OCI-LY7 (cell line): ENCODE measurements at regions not wholly inside any gene's neighbourhood (a gene's known extent, or its start where the extent isn't known, plus 50 kb on each side); places are given as distances from the start of the nearest gene placed in this dataset.
"Not testable (repeated sequence)": the region's sequence is repeated elsewhere in the genome, so short reads cannot be mapped to it uniquely, and the experiment has no call there.

Experiments
- BruUV-seq: library from RNA; stranded (reverse); fragments of 400-500 nt; replicated peaks from 2 replicates; lab custom pipeline; 2021; lab: Mats Ljungman, UMichigan
- CTCF ChIA-PET: fragments of 300-600 bp; sonication (Branson Sonifier 250); formaldehyde crosslinking; loops from one replicate; lab custom pipeline; 2022; ENCODE audit warnings: antibody characterized with exemption; ENCODE audit not compliant: unreplicated experiment; lab: Charles Lee
- POLR2A ChIA-PET: fragments of 300-600 bp; sonication (Branson Sonifier 250); formaldehyde crosslinking; loops from one replicate; lab custom pipeline; 2022; ENCODE audit warnings: antibody characterized with exemption; lab: Charles Lee
- DNase-seq: peaks from one replicate; pipeline ENCODE4 v3.0.0-alpha.2; 2015; ENCODE audit warnings: low spot score
- H2AFZ ChIP-seq: fragments of 200-600 bp; sonication (generic), shearing (Covaris generic); 2 replicates; pipeline ENCODE4 v1.6.1; 2014; ENCODE audit warnings: mild to moderate bottlenecking, antibody characterized with exemption, low read length, moderate library complexity
- H3K27ac ChIP-seq: fragments of 200-600 bp; sonication (generic); 2 replicates; pipeline ENCODE4 v1.5.1; 2014; ENCODE audit warnings: mixed run types, low read depth, mild to moderate bottlenecking, moderate library complexity, low read length, inconsistent platforms; ENCODE audit not compliant: poor library complexity, severe bottlenecking
- H3K36me3 ChIP-seq: fragments of 200-600 bp; sonication (generic); 2 replicates; pipeline ENCODE4 v1.6.1; 2014; ENCODE audit warnings: mild to moderate bottlenecking, antibody characterized with exemption, low read length, moderate library complexity, mixed read lengths; ENCODE audit not compliant: insufficient read depth
- H3K4me1 ChIP-seq: fragments of 200-600 bp; sonication (generic); 2 replicates; pipeline ENCODE4 v1.5.1; 2014; ENCODE audit warnings: mild to moderate bottlenecking, low read length; ENCODE audit not compliant: insufficient read depth, poor library complexity, severe bottlenecking
- H3K4me2 ChIP-seq: fragments of 200-600 bp; sonication (generic); 2 replicates; pipeline ENCODE4 v1.6.1; 2014; ENCODE audit warnings: mild to moderate bottlenecking, low read length
- H3K4me3 ChIP-seq: fragments of 200-600 bp; sonication (generic); 2 replicates; pipeline ENCODE4 v1.5.1; 2014; ENCODE audit warnings: mild to moderate bottlenecking, low read depth, low read length; ENCODE audit not compliant: poor library complexity, severe bottlenecking
- H3K79me2 ChIP-seq: fragments of 200-600 bp; sonication (generic); 2 replicates; pipeline ENCODE4 v1.6.1; 2016; ENCODE audit warnings: low read depth, mild to moderate bottlenecking, low read length, moderate library complexity, mixed read lengths; ENCODE audit not compliant: insufficient read depth
- H3K9me2 ChIP-seq: fragments of 200-600 bp; sonication (generic); 2 replicates; pipeline ENCODE4 v1.6.1; 2016; ENCODE audit warnings: mild to moderate bottlenecking, low read length, mixed read lengths; ENCODE audit not compliant: insufficient read depth
- H3K9me3 ChIP-seq: fragments of 200-600 bp; sonication (generic); 2 replicates; pipeline ENCODE4 v1.6.1; 2014; ENCODE audit warnings: mild to moderate bottlenecking, mixed run types, low read length, mixed read lengths
- H4K20me1 ChIP-seq: fragments of 200-600 bp; sonication (generic); 2 replicates; pipeline ENCODE4 v1.6.1; 2014; ENCODE audit warnings: mild to moderate bottlenecking, antibody characterized with exemption, low read length, moderate library complexity, mixed read lengths; ENCODE audit not compliant: insufficient read depth
- EZH2phosphoT487 ChIP-seq: fragments of 200-600 bp; sonication (generic); IDR thresholded peaks from 2 replicates; pipeline ENCODE4 v1.6.1; 2018; ENCODE audit warnings: low read depth, borderline replicate concordance, mild to moderate bottlenecking, mixed run types, antibody characterized with exemption, low read length, moderate library complexity, mixed read lengths
- intact Hi-C: fragments of 100-400 bp; cut with micrococcal nuclease; formaldehyde crosslinking; loops from one replicate; pipeline ENCODE4 v1.10.0; 2022; ENCODE audit not compliant: unreplicated experiment
- TF ChIP-seq, protein P1 (sequence below): fragments of 200-600 bp; sonication (generic); conservative IDR thresholded peaks from 2 replicates; pipeline ENCODE4 v1.5.1; 2014; ENCODE audit warnings: mild to moderate bottlenecking, antibody characterized with exemption, low read length, moderate library complexity, mixed read lengths

- DNase-seq = no peak
- no peaks in the 10 kb centered on the region for H3K4me1 ChIP-seq
- no peak overlapping the region for H3K27ac ChIP-seq
- no peaks in the 10 kb centered on the region for H3K36me3 ChIP-seq
- intact Hi-C loops = no loop called here
- H3K9me3 ChIP-seq = no peaks in the 10 kb centered on the region
- CTCF ChIA-PET = no interaction called here
- H3K79me2 ChIP-seq = no peaks in the 10 kb centered on the region
- BruUV-seq = no TSS peak
- no peaks in the 10 kb centered on the region for H3K9me2 ChIP-seq
- TF ChIP-seq EZH2phosphoT487 = no peak
- TF ChIP-seq, protein P1, sequence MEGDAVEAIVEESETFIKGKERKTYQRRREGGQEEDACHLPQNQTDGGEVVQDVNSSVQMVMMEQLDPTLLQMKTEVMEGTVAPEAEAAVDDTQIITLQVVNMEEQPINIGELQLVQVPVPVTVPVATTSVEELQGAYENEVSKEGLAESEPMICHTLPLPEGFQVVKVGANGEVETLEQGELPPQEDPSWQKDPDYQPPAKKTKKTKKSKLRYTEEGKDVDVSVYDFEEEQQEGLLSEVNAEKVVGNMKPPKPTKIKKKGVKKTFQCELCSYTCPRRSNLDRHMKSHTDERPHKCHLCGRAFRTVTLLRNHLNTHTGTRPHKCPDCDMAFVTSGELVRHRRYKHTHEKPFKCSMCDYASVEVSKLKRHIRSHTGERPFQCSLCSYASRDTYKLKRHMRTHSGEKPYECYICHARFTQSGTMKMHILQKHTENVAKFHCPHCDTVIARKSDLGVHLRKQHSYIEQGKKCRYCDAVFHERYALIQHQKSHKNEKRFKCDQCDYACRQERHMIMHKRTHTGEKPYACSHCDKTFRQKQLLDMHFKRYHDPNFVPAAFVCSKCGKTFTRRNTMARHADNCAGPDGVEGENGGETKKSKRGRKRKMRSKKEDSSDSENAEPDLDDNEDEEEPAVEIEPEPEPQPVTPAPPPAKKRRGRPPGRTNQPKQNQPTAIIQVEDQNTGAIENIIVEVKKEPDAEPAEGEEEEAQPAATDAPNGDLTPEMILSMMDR = no peak
- H2AFZ ChIP-seq = no peak overlapping the region
- H4K20me1 ChIP-seq = no peaks in the 10 kb centered on the region
- POLR2A ChIA-PET = interaction anchor here (0.5 to 1.3 kb wide), 4 partner anchors 13 to 269 kb away, joined by 3 to 5 read pairs (median 3); no protein-coding TSS in a partner anchor
- no peak overlapping the region for H3K4me3 ChIP-seq
- no peak overlapping the region for H3K4me2 ChIP-seq
These were observed 196.5 kb downstream of the LNPK start for GRCh38 chr2:175805442-175806124.

DNA sequence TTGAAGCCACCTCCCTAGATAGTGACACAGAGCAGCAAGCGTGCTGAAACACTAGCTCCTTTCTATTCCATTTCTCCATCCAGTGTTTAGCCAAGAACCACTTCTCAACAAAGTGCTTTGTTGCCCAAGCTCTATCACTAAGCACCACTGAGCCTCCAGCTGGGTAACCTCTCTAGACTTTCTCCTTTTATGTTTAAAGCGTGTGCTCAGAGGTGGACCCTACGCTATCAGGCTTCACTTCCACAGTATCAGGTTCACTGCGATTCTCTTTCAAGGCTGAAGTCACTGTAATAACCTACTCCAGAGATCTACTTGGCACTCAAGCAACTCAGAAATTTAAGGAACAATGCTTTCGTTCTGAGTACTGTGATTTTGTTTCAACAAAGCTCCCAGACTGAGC is 197.9 kb downstream of the LNPK start:
- intact Hi-C loops = no loop called here
- Histone ChIP-seq H3K9me3 (no peaks in the 10 kb centered on the region), H3K4me3 (no peak overlapping the region), H3K4me1 (no peaks in the 10 kb centered on the region), H3K36me3 (no peaks in the 10 kb centered on the region), H3K9me2 (no peaks in the 10 kb centered on the region), H3K4me2 (no peak overlapping the region), H2AFZ (no peak overlapping the region), H3K79me2 (no peaks in the 10 kb centered on the region), H3K27ac (no peak overlapping the region), H4K20me1 (no peaks in the 10 kb centered on the region)
- POLR2A ChIA-PET = no interaction called here
- CTCF ChIA-PET = no interaction called here
- TF ChIP-seq, protein P1 = no peak
- DNase-seq = no peak
- no TSS peak for BruUV-seq

- H3K4me2 ChIP-seq, H2AFZ ChIP-seq, H3K9me2 ChIP-seq, H3K4me3 ChIP-seq, H3K4me1 ChIP-seq, H3K36me3 ChIP-seq, intact Hi-C loops, POLR2A ChIA-PET, DNase-seq, H3K79me2 ChIP-seq, H3K27ac ChIP-seq, H3K9me3 ChIP-seq, H4K20me1 ChIP-seq, BruUV-seq, CTCF ChIA-PET: not testable (repeated sequence)
These were observed 205.6 kb downstream of the LNPK start for GRCh38 chr2:175796422-175796821.
